Ovary (tissue), 3 donors: ENCODE measurements at regions not wholly inside any gene's neighbourhood (a gene's known extent, or its start where the extent isn't known, plus 50 kb on each side); places are given as distances from the start of the nearest gene placed in this dataset.

ENCODE experiments used
- CTCF ChIP-seq, 3 donors: fragments of 450-650 bp in 2 of 3; fragments of 200-600 bp in 1 of 3; IDR thresholded peaks; one replicate each; pipeline versions ENCODE4 v1.5.1 to v1.8.0; 2016 to 2022; ENCODE audit warnings: antibody characterized with exemption in 3 of 3, mild to moderate bottlenecking in 1 of 3
- POLR2A ChIP-seq: fragments of 450-650 bp; IDR thresholded peaks from one replicate; pipeline ENCODE4 v1.6.1; 2017; ENCODE audit warnings: antibody characterized with exemption, mild to moderate bottlenecking, moderate library complexity
- donor health status: DM: no; HTN: no; CAD: no.

DNA sequence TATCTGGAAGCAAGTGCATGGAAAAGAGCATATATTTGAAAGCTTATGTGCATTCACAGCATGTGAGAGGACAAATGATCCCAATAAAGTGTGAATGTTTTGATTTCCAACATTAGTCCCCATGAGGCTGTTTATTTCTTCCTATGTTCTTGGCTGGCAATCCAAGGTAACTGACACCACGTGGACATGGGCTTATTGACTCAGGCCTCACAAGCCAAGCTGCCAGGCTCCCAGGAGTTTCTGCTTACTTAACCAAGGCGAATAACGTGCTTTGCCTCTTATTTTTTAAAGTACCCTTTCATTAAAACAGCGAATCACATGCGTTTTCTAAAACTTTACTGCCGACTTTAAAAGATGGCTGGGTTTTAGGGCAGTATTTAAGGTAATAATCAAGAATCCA is 441.7 kb downstream of the FUT8 start:
- TF ChIP-seq POLR2A (no peak), CTCF (IDR thresholded peaks at IDR 0.05) (no peak)
